CD4-positive, alpha-beta T cell treated with Interleukin-2 at 100 ng/mL for 4 hours (primary cell): ENCODE measurements at regions not wholly inside any gene's neighbourhood (a gene's known extent, or its start where the extent isn't known, plus 50 kb on each side); places are given as distances from the start of the nearest gene placed in this dataset.

ENCODE experiments used
- DNase-seq: peaks from one replicate; pipeline ENCODE4 v3.0.0-alpha.2; 2020; ENCODE audit warnings: low spot score

DNA sequence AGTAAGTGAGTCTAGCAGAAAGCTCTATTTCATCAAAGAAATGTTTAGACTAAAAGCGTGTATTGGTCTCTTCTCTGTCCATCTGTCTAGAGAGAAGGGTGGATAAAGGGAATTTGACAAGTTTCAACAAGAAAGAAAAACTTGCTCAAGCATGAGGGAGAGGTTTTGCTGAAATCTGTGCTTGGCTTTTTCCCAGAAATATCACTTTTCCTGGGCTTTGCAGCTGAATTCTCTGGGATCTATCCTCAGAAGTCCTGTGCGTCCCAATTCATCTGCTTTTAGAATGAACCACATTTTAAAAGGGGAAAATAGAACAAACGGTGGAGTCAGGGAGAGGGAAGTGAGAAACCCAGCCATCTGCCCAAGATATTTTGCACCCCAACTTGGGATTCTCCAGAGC lies 59.6 kb upstream of the CELF2 start:
- no peak for DNase-seq

DNA sequence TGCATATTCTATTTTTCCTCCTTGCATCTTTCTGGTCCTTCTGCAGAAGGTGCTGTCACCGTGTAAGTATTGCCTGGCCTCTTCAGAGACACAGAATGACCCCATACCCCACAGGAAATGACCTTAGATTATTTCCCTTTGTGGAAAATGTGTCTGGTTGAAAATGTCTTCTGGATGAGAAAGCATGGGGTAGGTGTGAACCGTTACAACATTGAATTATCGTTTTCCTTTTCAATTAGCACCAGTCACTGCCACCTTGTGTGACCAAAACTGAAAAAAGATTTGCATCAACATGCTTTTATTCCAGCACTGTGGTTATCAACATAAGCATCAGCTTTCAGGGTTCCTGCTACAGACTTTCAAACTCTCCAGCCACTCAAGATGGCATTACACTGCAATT lies 58.0 kb upstream of the CELF2 start:
- DNase-seq = no peak

DNA sequence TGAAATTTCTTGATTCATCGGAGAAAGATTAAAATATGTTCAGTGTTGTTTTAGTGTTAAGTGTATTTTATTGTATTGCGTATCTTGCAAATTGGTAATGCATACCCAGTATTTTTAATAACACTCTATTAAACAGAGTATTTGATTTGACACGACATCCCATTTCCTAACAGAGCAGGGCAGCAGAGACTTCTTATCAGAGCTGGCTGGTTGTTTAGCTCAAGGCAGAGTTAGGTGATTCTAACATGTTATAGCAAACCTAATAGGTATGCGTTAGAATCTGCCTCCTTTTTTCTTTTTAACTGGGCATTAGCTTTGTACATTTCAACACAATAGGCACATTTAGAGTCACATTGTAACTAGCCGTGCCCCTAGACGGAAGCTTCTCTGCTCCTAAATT lies 57.1 kb upstream of the CELF2 start:
- no peak for DNase-seq

DNA sequence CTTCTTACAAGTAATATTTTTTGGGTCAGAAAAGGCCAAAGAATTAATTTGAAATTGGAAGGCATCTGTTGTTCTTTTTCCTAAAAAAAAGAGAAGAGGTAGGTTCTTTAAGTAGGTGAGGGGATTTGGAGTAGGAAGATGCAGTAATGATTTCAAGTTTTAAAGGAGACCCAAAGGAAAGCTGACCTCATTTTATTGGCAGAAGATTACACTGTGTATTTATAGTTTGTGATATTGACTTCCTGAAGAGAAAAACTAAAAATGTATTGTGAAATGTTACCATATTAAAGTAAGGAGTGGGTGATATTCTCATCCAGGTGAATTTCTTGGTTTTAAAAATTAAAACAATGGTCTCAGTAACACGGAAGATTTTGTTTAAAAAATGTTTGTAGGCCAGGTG lies 56.6 kb upstream of the CELF2 start:
- no peak for DNase-seq

DNA sequence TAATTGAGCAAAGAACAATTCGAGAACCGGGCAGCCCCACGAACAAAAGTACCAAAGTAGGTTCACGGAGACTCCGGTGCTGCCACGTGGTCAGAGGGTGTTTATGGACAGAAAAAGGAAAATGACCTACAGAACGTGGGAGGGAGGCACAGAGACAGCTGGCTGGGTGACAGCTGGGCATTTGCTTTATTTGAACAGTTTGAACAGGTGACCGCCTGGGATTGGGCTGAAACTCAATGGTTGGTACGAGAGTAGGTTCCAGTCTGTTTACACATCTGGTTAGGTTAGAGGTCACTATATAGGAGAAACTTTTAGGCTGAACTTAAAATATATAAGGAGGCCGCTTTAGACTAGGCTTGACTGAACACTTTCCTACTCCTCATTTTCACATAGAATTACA lies 50.6 kb upstream of the CELF2 start:
- DNase-seq = no peak

DNA sequence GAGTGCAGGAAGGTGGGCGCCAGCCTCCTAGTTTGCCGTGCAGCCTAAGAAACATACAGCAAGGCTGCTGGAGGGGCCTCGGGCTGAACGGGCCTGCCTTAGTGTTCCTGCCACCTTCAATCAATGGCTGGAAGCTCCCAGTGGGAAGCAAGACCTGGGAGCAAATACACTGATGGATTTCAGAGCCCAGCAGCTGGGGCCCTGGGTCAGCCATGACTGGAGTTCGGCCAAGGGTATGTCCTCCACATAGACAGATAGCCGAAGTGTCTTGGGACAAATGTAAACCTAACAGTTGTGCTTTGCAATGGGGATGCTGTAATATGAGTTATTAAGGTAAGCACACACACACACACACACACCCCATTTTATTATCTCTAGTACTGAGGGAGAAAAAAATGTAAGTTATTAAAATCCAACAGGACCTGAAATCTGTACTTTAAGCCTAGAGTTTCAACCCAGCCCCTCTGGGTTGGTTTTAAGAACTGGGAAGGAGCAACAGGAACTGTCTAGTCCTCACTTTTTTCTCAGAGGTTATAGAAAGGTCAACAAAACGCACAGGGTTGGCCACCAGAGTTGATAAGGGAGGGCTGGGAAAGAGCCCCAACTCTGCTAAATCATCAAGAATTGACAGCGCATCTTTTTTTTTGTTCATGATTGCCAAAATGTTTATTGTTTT lies 50.0 kb upstream of the CELF2 start:
- DNase-seq = no peak
